Activated CD8-positive, alpha-beta T cell treated with anti-CD3 and anti-CD28 coated beads for 36 hours (primary cell): ENCODE measurements at regions not wholly inside any gene's neighbourhood (a gene's known extent, or its start where the extent isn't known, plus 50 kb on each side); places are given as distances from the start of the nearest gene placed in this dataset.
A peak's percentile ranks its signal among the peaks of the same experiment; 100 is the strongest.

Experiments used
- ATAC-seq: fragments of 200-7000 bp; cut with Tn5 transposase; one replicate; pipeline ENCODE4 v1.10.0; 2021; ENCODE audit warnings: mild to moderate bottlenecking, moderate library complexity
- CTCF ChIA-PET: fragments of 350-600 bp; sonication (Branson Sonifier 250); formaldehyde crosslinking; loops from one replicate; lab custom pipeline; 2021; ENCODE audit warnings: antibody characterized with exemption; lab: Charles Lee
- POLR2A ChIA-PET: fragments of 350-600 bp; sonication (Branson Sonifier 250); formaldehyde crosslinking; loops from one replicate; lab custom pipeline; 2021; ENCODE audit warnings: antibody characterized with exemption; lab: Charles Lee
- DNase-seq: peaks from one replicate; pipeline ENCODE4 v3.0.0-alpha.2; 2020
- H3K27ac Mint-ChIP-seq: one replicate; pipeline ENCODE4 v1.8.0; 2021; ENCODE audit warnings: mild to moderate bottlenecking, mixed read lengths
- H3K27me3 Mint-ChIP-seq: one replicate; pipeline ENCODE4 v1.8.0; 2021; ENCODE audit warnings: mixed read lengths
- H3K36me3 Mint-ChIP-seq: one replicate; pipeline ENCODE4 v1.8.0; 2021; ENCODE audit warnings: low read depth, mixed read lengths
- H3K4me1 Mint-ChIP-seq: one replicate; pipeline ENCODE4 v1.8.0; 2021; ENCODE audit warnings: low read depth, mixed read lengths
- H3K4me3 Mint-ChIP-seq: one replicate; pipeline ENCODE4 v1.8.0; 2021; ENCODE audit warnings: mild to moderate bottlenecking, moderate library complexity, mixed read lengths
- H3K9me3 Mint-ChIP-seq: one replicate; pipeline ENCODE4 v1.8.0; 2021; ENCODE audit warnings: mixed read lengths
- CTCF ChIP-seq: fragments of 200-600 bp; IDR thresholded peaks from one replicate; pipeline ENCODE4 v1.8.0; 2022; ENCODE audit warnings: antibody characterized with exemption, mild to moderate bottlenecking
- intact Hi-C: fragments of 100-400 bp; cut with micrococcal nuclease; formaldehyde crosslinking; loops from one replicate; pipeline ENCODE4 v1.10.0; 2022

DNA sequence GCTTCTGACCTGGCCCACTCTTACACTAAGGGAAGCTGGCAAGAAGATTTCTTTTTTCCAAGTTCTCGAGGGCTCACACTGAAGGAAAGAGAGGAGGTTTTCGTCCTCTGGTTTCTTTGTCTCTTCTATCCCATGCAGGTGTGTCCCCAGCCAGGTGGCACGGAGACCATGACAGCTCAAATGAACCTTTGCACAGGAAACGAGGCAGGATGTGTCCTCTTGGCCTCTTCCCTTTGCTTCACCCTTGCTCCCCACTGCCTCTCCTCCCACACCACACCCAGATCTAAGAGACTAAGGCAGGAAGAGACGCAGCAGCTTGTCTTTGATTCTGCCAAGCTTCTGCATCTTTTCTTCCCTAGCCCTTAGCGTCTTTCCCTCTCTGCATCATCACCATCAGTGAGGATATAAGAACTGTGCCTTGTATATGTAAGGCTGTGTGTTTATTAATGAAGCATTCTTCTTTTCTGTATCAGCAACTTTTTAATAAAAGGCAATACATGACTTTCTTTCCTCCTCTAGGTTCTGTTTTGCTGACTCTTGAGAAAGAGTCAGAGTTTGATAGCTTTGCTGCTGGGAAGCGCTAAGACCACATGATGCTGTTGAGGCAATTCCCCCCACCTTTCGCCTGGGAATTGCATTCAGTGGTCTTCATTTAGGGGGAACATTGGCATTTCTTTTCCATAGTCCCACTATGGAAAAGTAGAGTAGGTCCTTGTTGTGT lies 56.0 kb upstream of the PARVA start:
- no peak for ATAC-seq
- peaks cover 1% of the 10 kb centered on the region for H3K27me3 Mint-ChIP-seq
- H3K4me1 Mint-ChIP-seq, result peaks cover 9% of the 10 kb centered on the region
- no peaks in the 10 kb centered on the region for H3K36me3 Mint-ChIP-seq
- peaks cover 5% of the 10 kb centered on the region for H3K9me3 Mint-ChIP-seq
- H3K4me3 Mint-ChIP-seq, result no peak overlapping the region
- CTCF ChIA-PET, result interaction anchor here (1.0 to 3.0 kb wide), 4 partner anchors 10 to 567 kb away, joined by 3 to 19 read pairs (median 3); no protein-coding TSS in a partner anchor
- H3K27ac Mint-ChIP-seq, result no peak overlapping the region
- no peak for TF ChIP-seq CTCF
- POLR2A ChIA-PET, result no interaction called here
- peak; percentile 4 for DNase-seq
- intact Hi-C loops, result no loop called here

DNA sequence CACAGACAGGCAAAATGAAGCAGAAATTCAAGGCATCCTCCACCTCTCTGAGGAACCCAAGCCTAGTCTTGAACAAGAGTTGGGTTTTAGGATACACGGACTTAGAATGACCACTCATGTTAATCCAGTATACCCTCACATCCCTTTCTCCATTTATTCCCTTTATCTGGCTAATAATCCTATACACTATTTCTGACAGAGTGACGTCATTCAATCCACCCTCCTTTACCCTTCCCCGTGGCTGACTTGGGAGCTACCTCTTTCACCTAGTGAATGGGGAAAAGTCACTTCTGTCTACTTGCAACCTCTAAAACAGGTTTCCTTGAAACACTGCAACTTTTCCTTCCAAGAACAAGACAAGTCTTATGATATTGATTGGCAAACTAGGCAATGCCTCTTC lies 52.8 kb upstream of the PARVA start:
- DNase-seq, result no peak
- H3K9me3 Mint-ChIP-seq, result no peaks in the 10 kb centered on the region
- ATAC-seq, result no peak
- POLR2A ChIA-PET, result no interaction called here
- intact Hi-C loops, result no loop called here
- TF ChIP-seq CTCF, result no peak
- no peak overlapping the region for H3K27ac Mint-ChIP-seq
- H3K4me1 Mint-ChIP-seq, result peaks cover 9% of the 10 kb centered on the region
- H3K27me3 Mint-ChIP-seq, result no peaks in the 10 kb centered on the region
- no peak overlapping the region for H3K4me3 Mint-ChIP-seq
- no peaks in the 10 kb centered on the region for H3K36me3 Mint-ChIP-seq
- CTCF ChIA-PET, result interaction anchor here (1.3 kb wide), 1 partner anchor 36 kb away, joined by 4 read pairs; no protein-coding TSS in a partner anchor
